ENCODE measurements at regions not wholly inside any gene's neighbourhood (a gene's known extent, or its start where the extent isn't known, plus 50 kb on each side); places are given as distances from the start of the nearest gene placed in this dataset.
A peak's percentile ranks its signal among the peaks of the same experiment; 100 is the strongest.
"Not testable (repeated sequence)": the region's sequence is repeated elsewhere in the genome, so short reads cannot be mapped to it uniquely, and the experiment has no call there.

GRCh38 chr4:40681600-40681999 lies 51.9 kb upstream of the RBM47 start:
- no peak for DNase-seq

- no peak for DNase-seq
Measured at GRCh38 chr4:40682290-40683101, 52.8 kb upstream of the RBM47 start.

GRCh38 chr4:40683536-40684145 lies 54.0 kb upstream of the RBM47 start:
- peak; percentile 31 for DNase-seq

- DNase-seq = no peak
Measured at GRCh38 chr4:40684404-40684803, 54.7 kb upstream of the RBM47 start.

GRCh38 chr4:40685300-40685699 lies 55.6 kb upstream of the RBM47 start:
- peak; percentile 89 for DNase-seq

GRCh38 chr4:40686081-40686913 lies 56.6 kb upstream of the RBM47 start:
- DNase-seq = no peak

- DNase-seq = no peak
Measured at GRCh38 chr4:40687676-40688389, 58.2 kb upstream of the RBM47 start.

- DNase-seq = no peak
Measured at GRCh38 chr4:40688446-40689095, 58.9 kb upstream of the RBM47 start.

- no peak for DNase-seq
Measured at GRCh38 chr4:40693946-40694345, 55.8 kb upstream of the NSUN7 start.

GRCh38 chr4:40697476-40697875 lies 52.3 kb upstream of the NSUN7 start:
- not testable (repeated sequence) for DNase-seq

- DNase-seq = no peak
Measured at GRCh38 chr4:40698733-40699132, 51.0 kb upstream of the NSUN7 start.

GRCh38 chr4:40699648-40700047 lies 50.1 kb upstream of the NSUN7 start:
- DNase-seq = peak; percentile 79
